CD1c-positive myeloid dendritic cell (primary cell): ENCODE measurements at regions not wholly inside any gene's neighbourhood (a gene's known extent, or its start where the extent isn't known, plus 50 kb on each side); places are given as distances from the start of the nearest gene placed in this dataset.
"Not testable (repeated sequence)": the region's sequence is repeated elsewhere in the genome, so short reads cannot be mapped to it uniquely, and the experiment has no call there.

Source experiments
- DNase-seq: peaks from one replicate; pipeline ENCODE4 v3.0.0-alpha.2; 2016; ENCODE audit errors: extremely low spot score

- no peak for DNase-seq
Measured at GRCh38 chr13:60214213-60215055, 50.7 kb upstream of the DIAPH3 start.

DNA sequence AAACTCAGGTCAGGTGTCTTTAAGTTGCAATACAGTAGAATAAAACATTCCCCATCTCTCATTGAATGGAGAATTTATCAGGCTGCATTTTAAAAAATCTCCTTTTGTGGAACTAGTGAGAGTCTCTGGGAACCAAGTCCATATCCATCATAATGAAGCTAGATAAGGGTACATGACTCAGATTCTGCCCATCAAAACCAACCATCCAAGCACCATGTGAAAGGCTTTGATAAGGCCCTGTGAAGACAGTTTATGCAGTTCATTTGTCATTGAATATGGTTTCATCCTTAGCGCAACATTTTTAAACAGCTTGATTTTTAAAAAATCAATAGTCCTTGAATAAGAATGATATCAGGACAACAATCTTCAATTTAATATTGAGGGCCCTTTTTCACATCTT lies 56.3 kb upstream of the DIAPH3 start:
- DNase-seq: no peak

- no peak for DNase-seq
Measured at GRCh38 chr13:60221581-60221980, 57.9 kb upstream of the DIAPH3 start.

GRCh38 chr13:60226507-60226906 lies 62.8 kb upstream of the DIAPH3 start:
- no peak for DNase-seq

DNA sequence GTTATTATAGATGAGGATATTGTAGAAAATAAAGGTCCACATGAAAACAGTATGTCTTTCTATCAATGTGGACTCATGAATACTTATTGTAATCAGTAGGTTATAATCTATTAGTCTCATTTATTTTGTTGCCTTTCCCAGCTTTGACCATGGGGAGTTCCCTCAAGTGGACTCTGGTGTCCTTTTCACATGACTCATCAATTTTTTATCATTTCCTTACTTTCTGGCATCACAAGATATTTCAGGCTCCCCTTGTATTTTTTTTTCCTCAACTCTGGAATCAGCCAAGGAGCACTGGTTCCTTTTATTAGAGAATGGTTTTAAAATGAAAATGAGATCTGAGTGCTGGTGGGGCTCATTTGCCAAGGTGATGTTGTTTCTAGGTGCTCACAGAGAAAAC lies 63.4 kb upstream of the DIAPH3 start:
- DNase-seq: no peak

DNA sequence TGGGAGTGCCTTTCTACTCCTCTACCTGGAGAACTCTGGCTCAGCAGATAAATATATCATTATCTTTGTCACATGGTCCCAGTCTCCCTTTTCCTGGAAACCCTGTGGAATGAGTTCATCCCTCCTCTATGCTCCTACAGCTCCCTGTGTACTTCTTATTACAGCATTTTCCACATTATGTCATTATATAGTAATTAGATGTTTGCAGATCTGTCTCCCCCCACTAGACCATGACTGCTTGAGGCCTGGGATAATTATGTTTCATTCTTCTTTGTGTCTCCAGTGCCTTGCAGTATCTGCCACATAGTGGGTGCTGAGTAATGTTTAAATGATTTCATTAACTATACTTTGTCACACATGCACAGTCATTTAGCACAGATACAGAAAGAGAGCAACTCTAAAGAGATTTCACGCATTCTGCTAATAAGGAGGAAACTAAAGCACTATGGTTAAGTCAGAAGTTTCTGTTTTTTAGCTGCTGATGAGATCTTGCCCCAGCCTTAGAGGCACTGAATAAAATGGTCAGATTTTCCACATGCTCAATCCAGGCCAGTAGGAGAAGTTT lies 66.1 kb upstream of the DIAPH3 start:
- no peak for DNase-seq

DNA sequence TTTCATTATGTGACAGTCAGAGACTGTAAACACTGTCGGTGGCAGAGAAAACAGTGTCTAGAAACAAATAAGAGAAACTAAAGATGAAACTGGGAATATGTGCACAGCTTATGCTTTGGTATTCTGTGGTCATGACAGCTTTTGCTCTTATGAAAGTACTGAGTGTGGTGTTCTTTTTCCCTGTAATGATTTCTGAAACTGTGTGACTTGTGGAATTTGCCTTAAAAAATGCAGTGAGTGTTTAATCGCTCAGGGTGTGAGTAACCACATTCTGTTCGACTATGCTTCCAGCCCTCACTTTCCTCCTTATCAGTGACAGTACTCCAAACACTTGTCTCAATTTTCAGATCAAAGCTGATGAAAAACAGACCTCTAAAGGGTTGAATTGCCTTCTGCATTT lies 66.9 kb upstream of the DIAPH3 start:
- DNase-seq: no peak

DNA sequence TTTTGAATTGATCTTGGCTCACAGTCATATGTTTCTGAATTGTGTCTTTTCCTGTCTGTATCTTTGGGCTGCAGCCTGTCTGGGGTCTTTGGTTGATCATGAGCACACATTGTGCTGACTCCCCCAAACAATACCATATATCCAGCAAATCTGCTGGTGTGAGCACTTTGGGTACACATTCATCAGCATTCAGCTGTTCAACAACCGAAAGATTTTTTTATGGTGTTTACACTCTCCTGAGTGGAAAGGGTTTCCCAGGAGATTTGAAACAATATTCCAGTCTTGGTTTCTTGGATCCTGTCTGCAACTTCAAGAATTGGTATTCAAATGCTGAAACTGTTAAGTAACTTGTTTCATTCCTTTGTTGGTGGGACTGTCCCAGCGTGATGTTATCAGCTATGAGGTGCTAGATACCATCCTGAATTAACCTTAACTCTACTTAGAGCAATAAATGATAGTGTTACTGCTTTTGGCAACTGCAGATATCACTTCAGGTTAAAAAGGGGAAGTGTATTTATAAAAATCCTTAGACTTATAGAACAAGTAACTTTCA lies 78.4 kb upstream of the DIAPH3 start:
- no peak for DNase-seq

DNA sequence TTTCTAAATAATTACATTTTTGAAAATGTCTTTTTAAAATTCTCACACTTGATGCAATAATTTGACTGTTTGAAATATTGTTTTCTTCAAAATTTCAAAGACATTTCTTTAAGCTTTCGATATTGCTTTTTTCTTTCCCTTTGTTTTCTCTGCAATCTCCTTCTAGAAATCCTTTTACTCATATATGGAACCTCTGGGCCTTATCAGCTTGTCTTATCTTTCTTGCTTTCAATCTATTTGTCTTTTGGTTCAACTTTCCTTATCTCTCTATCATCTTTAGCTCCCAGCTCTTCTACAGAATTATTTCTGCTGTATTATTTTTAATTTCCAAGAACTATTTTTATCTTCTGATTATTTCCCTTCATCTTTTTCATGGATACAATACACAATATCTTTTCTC lies 80.7 kb upstream of the DIAPH3 start:
- no peak for DNase-seq

DNA sequence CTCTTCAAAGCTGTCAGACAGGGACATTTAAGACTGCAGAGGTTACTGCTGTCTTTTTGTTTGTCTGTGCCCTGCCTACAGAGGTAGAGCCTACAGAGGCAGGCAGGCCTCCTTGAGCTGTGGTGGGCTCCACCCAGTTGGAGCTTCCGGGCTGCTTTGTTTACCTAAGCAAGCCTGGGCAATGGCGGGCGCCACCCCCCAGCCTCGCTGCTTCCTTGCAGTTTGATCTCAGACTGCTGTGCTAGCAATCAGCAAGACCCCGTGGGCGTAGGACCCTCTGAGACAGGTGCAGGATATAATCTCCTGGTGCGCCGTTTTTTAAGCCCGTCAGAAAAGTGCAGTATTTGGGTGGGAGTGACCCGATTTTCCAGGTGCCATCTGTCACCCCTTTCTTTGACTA lies 87.7 kb upstream of the DIAPH3 start:
- DNase-seq: not testable (repeated sequence)

DNA sequence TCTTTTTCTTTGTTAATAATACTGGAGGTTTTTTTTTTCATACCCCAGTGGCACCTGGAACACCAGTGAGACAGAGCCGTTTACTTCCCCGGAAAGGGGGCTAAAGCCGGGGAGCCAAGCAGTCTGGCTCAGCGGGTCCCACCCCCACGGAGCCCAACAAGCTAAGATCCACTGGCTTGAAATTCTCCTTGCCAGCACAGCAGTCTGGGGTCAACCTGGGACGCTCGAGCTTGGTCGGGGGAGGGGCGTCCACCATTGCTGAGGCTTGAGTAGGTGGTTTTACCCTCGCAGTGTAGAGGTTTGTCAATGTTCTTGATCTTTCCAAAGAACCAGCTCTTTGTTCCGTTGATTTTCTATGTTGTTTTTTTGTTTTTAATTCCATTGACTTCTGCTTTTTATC lies 94.6 kb upstream of the DIAPH3 start:
- DNase-seq: no peak

DNA sequence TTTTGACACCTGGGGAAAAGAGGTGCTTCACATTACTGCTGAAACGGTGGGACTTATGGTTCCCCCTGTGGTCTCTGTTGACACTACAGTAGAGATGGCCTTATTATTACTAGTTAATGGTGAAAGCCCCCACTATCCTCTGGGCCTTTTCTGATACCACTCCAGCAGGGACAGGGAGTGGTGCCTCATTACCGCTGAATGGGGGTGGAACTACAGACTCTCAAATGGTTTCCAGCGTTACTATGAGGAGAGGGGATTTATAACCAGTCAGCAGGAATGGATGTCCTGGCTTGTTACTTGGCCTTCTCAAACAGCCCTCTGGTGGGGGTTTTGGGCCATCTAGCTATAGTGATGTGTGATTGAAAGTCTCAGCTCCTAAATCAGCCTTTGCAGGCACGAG lies 96.7 kb upstream of the DIAPH3 start:
- no peak for DNase-seq

DNA sequence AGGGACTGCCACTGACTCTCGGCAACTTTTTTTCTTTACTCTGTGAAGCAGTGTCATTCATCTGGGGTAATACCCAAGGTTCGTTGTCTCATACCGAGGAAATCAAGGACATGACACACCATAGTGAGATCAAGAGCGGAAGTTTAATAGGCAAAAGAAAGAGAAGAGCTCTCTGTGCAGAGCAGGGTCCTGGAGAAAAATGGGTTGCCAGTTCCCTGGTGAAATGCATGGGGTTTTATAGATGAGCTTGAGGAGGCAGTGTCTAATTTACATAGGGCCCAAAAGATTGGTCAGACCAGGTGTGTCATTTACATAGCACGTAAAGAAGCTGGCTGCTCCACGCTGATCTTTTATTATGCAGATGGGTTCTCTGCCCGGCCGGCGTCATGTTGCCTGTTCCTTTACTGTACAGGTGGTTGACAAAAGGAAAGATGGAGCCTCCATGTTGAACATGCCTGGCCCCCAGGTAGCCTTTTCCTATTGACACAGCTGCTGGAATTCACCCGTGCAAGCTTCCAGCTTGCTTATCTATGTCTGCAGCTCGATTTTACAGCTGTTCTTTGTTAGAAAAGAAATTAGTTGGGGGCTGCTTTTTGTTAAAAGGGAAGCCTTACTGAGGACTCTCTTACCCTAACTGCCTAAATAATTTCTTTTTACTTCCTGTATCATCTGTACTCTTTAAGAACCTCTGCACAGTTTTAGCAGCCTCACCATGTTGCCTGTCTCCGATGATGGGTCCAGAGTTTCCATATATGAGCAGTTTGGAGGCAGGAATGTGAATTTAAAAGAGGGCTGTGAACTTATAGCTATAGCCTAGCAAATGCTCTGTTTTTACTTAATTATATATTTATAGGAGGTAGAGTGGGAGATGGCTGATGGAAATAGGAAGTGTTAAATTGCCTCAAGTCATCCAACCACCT lies 98.0 kb upstream of the DIAPH3 start:
- no peak for DNase-seq

- no peak for DNase-seq
Measured at GRCh38 chr13:60265566-60265965, 101.8 kb upstream of the DIAPH3 start.

DNA sequence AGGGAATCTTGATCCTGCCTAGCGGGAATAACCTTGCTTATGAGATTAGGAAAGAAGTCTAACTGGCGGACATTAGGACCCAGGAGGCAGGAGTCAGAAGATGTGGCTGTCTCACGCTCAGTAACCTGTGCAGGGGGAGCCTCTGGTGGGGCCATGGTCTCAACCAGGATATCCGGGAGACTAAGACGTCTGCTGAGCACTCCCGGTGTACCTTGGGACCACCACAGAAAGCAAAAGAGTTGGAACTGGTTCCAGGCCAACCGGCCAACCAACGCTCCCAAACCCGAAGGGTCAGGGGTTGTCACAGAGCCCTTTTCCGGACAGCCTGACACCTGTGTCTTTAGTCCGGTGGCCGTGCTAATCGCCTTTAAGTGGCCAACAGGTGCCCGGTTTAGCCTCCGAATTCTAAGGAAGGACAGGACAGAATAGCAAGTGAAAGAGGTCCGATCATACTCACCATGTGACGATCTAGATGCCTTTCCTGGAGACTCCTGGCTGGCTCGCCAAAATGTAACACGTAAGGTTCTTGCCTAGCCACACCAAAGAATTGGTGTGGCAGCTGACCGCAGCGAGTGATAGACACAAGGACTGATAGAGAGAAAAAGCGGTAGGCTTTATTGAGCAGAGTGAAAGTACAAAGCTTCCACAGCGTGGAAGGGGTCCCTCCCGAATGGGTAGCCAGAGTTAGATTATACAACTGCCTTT lies 103.9 kb upstream of the DIAPH3 start:
- DNase-seq: no peak

GRCh38 chr13:60268203-60268555 lies 104.5 kb upstream of the DIAPH3 start:
- no peak for DNase-seq

DNA sequence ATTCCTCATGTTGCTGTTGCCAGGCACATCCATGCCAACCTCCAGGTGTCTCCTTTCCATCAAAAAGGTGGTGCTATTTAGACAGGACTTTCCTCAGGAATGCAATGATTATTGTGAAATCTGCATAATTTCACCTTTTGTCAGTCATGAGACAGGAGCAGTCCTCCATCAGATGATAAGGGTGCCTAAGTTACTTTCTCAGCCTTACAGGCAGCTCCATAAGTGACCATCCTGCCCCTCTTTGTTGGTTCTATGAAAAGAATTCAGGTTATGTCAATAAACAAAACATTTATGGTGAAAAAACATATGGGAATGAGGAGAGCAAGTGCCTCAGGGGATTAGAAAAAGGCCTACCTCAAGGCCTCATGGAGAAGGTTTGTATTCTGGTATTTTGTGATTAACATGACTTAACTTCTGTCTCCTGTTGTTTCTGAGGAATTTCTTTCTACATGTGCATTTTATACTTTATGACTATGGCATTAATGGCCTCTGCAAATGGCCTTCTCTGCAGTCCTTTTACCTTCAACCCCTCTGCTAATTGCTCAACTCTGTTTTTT lies 110.3 kb upstream of the DIAPH3 start:
- DNase-seq: no peak

GRCh38 chr13:60274655-60275054 lies 110.9 kb upstream of the DIAPH3 start:
- DNase-seq: no peak

GRCh38 chr13:60275208-60275607 lies 111.5 kb upstream of the DIAPH3 start:
- no peak for DNase-seq

DNA sequence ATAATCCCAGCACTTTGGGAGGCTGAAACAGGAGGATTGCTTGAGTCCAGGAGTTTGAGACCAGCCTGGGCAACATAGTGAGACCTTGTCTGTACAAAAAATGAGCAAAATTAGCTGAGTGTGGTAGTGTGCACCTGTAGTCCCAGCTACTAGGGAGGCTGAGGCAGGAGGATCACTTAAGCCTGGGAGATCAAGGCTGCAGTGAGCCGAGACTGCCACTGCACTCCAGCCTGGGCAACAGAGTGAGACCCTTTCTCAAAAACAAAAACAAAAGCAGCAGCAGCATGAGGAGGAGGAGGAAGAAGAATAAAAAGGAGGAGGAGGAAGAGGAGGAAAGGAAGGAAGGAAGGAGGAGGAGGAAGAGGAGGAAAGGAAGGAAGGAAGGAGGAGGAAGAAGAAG lies 116.5 kb upstream of the TDRD3 start:
- not testable (repeated sequence) for DNase-seq

GRCh38 chr13:60282186-60282585 lies 114.8 kb upstream of the TDRD3 start:
- DNase-seq: no peak
